ENCODE measurements at regions not wholly inside any gene's neighbourhood (a gene's known extent, or its start where the extent isn't known, plus 50 kb on each side); places are given as distances from the start of the nearest gene placed in this dataset.

DNA sequence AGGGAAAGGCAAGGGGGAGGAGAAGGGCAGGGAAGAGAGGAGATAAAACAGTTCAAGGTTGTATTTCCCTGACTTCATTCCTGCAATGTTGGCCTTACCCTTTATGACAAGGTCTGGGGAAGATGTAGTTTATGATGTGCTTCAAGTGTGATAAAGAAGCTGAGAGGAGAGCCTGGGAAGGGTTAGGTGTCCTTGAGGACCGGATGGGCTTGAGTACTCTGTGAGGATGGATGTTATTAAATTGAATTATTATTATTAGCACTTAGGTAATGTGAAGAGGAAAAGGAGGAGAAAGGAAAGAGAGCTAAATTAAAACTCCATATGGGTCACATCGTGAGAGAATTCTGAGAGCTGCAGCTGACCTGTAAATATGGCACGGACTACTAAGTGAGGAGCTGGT, 719.4 kb upstream of the CELF4 start (continued):
- TF ChIP-seq ZBTB11 (CRISPR knock-in tag; IDR thresholded peaks at IDR 0.05), result no peak

DNA sequence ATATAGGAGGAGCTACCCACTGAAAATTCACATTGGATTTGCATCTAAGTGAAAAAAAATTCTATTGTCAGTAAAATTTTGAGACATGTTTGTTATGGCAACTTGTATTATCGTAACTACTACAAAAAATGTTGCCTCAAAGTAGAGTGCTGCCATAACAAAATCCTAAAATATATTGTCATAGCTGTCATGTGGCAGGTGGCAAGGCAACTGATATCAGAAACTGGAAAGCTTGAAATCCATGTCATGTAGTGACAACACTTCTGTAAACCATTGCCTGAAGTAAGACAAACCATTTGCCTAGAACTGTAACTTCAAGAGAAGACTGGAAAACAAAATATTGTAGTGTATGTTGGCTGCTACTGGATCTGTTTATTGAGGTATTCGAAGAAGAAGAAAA, 697.5 kb upstream of the CELF4 start:
- POLR2A ChIA-PET, result no interaction called here
- H3K27me3 ChIP-seq (replicated peaks in 1 of 2; ENCODE audit: control insufficient read depth in 2 of 2, insufficient read depth in 2 of 2, low read length in 1 of 2), result no peaks in the 10 kb centered on the region
- no peaks in the 10 kb centered on the region for H4K20me1 ChIP-seq (ENCODE audit: control insufficient read depth, insufficient read depth)
- H3K79me2 ChIP-seq (ENCODE audit: control insufficient read depth, insufficient read depth, low read length), result no peaks in the 10 kb centered on the region
- WGBS (ENCODE audit: insufficient coverage, insufficient replicate concordance, low lambda C conversion rate, missing lambda C conversion rate), result 0% methylated on average over 2 of the region's 2 CpGs
- H3K4me1 ChIP-seq (ENCODE audit: control insufficient read depth, insufficient read depth, low read length), result no peaks in the 10 kb centered on the region
- ATAC-seq, result no peak
- no peak overlapping the region for H3K9ac ChIP-seq (ENCODE audit: control insufficient read depth, insufficient read depth, low read length)
- no peaks in the 10 kb centered on the region for H3K9me3 ChIP-seq (replicated peaks; ENCODE audit: control insufficient read depth, insufficient read depth, low read length)
- no peak overlapping the region for H2AFZ ChIP-seq (ENCODE audit: control insufficient read depth, low read depth, low read length)
- RAD21 ChIA-PET (ENCODE audit: unreplicated experiment), result no interaction called here
- SMC1A ChIA-PET (ENCODE audit: uncharacterized antibody, unreplicated experiment), result interaction anchor here (1.3 kb wide), 1 partner anchor 9 kb away, joined by 3 read pairs; no protein-coding TSS in a partner anchor
- no peaks in the 10 kb centered on the region for H3K36me3 ChIP-seq (ENCODE audit: control insufficient read depth in 2 of 2, insufficient read depth in 2 of 2, low read length in 1 of 2)
- CTCF ChIA-PET, result no interaction called here
- intact Hi-C loops (cut with micrococcal nuclease; ENCODE audit: unreplicated experiment), result no loop called here
- no peak overlapping the region for H3K4me2 ChIP-seq (ENCODE audit: control insufficient read depth, insufficient read depth)
- no peak for DNase-seq (ENCODE audit: low read depth, low spot score)
- TF ChIP-seq DPF2 (IDR thresholded peaks at IDR 0.05) (no peak), PAX5 (IDR thresholded peaks at IDR 0.05; ENCODE audit: borderline replicate concordance, low read depth, low read length) (no peak), BRCA1 (IDR thresholded peaks at IDR 0.05; ENCODE audit: low read depth, low read length) (no peak), TBL1XR1 (IDR thresholded peaks at IDR 0.05; ENCODE audit: low read depth, low read length) (no peak), TAF1 (IDR thresholded peaks at IDR 0.05; ENCODE audit: borderline replicate concordance, low read depth, low read length) (no peak), EGR1 (IDR thresholded peaks at IDR 0.05; ENCODE audit: borderline replicate concordance in 1 of 2, low read depth in 2 of 2, low read length in 2 of 2) (no peak), BCL3 (IDR thresholded peaks at IDR 0.05; ENCODE audit: borderline replicate concordance, insufficient read depth, low read depth, low read length, poor library complexity, severe bottlenecking) (no peak), SMARCA5 (IDR thresholded peaks at IDR 0.05) (no peak), SRF (IDR thresholded peaks at IDR 0.05; ENCODE audit: low read depth in 2 of 2, low read length in 2 of 2) (no peak), ZBED1 (IDR thresholded peaks at IDR 0.05; ENCODE audit: borderline replicate concordance) (no peak), ZNF622 (IDR thresholded peaks at IDR 0.05) (no peak), NR2C1 (IDR thresholded peaks at IDR 0.05) (no peak)
- TF ChIP-seq, protein P1, sequence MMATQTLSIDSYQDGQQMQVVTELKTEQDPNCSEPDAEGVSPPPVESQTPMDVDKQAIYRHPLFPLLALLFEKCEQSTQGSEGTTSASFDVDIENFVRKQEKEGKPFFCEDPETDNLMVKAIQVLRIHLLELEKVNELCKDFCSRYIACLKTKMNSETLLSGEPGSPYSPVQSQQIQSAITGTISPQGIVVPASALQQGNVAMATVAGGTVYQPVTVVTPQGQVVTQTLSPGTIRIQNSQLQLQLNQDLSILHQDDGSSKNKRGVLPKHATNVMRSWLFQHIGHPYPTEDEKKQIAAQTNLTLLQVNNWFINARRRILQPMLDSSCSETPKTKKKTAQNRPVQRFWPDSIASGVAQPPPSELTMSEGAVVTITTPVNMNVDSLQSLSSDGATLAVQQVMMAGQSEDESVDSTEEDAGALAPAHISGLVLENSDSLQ (IDR thresholded peaks at IDR 0.05), result no peak
- TF ChIP-seq, protein P2, sequence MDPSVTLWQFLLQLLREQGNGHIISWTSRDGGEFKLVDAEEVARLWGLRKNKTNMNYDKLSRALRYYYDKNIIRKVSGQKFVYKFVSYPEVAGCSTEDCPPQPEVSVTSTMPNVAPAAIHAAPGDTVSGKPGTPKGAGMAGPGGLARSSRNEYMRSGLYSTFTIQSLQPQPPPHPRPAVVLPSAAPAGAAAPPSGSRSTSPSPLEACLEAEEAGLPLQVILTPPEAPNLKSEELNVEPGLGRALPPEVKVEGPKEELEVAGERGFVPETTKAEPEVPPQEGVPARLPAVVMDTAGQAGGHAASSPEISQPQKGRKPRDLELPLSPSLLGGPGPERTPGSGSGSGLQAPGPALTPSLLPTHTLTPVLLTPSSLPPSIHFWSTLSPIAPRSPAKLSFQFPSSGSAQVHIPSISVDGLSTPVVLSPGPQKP (IDR thresholded peaks at IDR 0.05; ENCODE audit: low read depth, low read length), result no peak
- in situ Hi-C loops (cut with MboI), result no loop called here
- no peak overlapping the region for H3K27ac ChIP-seq (ENCODE audit: control insufficient read depth, insufficient read depth)
- BruUV-seq (replicated peaks), result no TSS peak
- no peak for FAIRE-seq
- no peak overlapping the region for H3K4me3 ChIP-seq

Measured in GM12878 (cell line).